ENCODE measurements at regions not wholly inside any gene's neighbourhood (a gene's known extent, or its start where the extent isn't known, plus 50 kb on each side); places are given as distances from the start of the nearest gene placed in this dataset.

GRCh38 chr11:112792070-112792469, 169.2 kb upstream of the NCAM1 start:
- TF ChIP-seq CTCF (IDR thresholded peaks at IDR 0.05; ENCODE audit: insufficient read depth, missing control alignments) = no peak
- DNase-seq (ENCODE audit: insufficient read length, low spot score) (no peak), FAIRE-seq (no peak)

- TF ChIP-seq CTCF (IDR thresholded peaks at IDR 0.05; ENCODE audit: insufficient read depth, missing control alignments) = no peak
- no peak for FAIRE-seq
- no peak for DNase-seq (ENCODE audit: insufficient read length, low spot score)
Measured at GRCh38 chr11:112793416-112793815, 167.8 kb upstream of the NCAM1 start.

- TF ChIP-seq CTCF (IDR thresholded peaks at IDR 0.05; ENCODE audit: insufficient read depth, missing control alignments) = no peak
- FAIRE-seq (no peak), DNase-seq (ENCODE audit: insufficient read length, low spot score) (no peak)
Measured at GRCh38 chr11:112794331-112794846, 166.8 kb upstream of the NCAM1 start.

- DNase-seq (ENCODE audit: insufficient read length, low spot score) (no peak), FAIRE-seq (no peak)
- TF ChIP-seq CTCF (IDR thresholded peaks at IDR 0.05; ENCODE audit: insufficient read depth, missing control alignments) = peak; percentile 64
Measured at GRCh38 chr11:112795142-112795815, 165.9 kb upstream of the NCAM1 start.

GRCh38 chr11:112795911-112796649, 165.1 kb upstream of the NCAM1 start:
- FAIRE-seq = no peak
- DNase-seq (ENCODE audit: insufficient read length, low spot score) = no peak
- no peak for TF ChIP-seq CTCF (IDR thresholded peaks at IDR 0.05; ENCODE audit: insufficient read depth, missing control alignments)

- no peak for TF ChIP-seq CTCF (IDR thresholded peaks at IDR 0.05; ENCODE audit: insufficient read depth, missing control alignments)
- FAIRE-seq (no peak), DNase-seq (ENCODE audit: insufficient read length, low spot score) (no peak)
Measured at GRCh38 chr11:112797092-112797491, 164.1 kb upstream of the NCAM1 start.

Data from D721Med (cell line).